Heart left ventricle (tissue), 16 donors: ENCODE measurements at regions not wholly inside any gene's neighbourhood (a gene's known extent, or its start where the extent isn't known, plus 50 kb on each side); places are given as distances from the start of the nearest gene placed in this dataset.

Experiments
- ATAC-seq, 4 donors: fragments of 200-7000 bp; cut with Tn5 transposase; one replicate each; pipeline ENCODE4 v1.9.1; 2020 to 2022; ENCODE audit warnings: moderate library complexity in 4 of 4, mild to moderate bottlenecking in 3 of 4, moderate number of reproducible peaks in 1 of 4
- DNase-seq, 5 donors: peaks; one replicate each; pipeline ENCODE4 v3.0.0-alpha.2; 2020
- H3K27ac ChIP-seq, 12 donors: fragments of 200-600 bp; sonication (generic) in 4 of 12; one replicate each; pipeline versions ENCODE4 v1.5.0 to v1.8.0; 2016 to 2022; ENCODE audit warnings: mild to moderate bottlenecking in 2 of 12
- H3K27me3 ChIP-seq, 9 donors: fragments of 200-600 bp; sonication (generic) in 2 of 9; one replicate each; pipeline versions ENCODE4 v1.5.1 to v1.8.0; 2016 to 2022; ENCODE audit warnings: mild to moderate bottlenecking in 3 of 9
- H3K36me3 ChIP-seq, 9 donors: fragments of 200-600 bp; sonication (generic) in 2 of 9; one replicate each; pipeline versions ENCODE4 v1.5.0 to v1.8.0; 2018 to 2022; ENCODE audit warnings: mild to moderate bottlenecking in 2 of 9
- H3K4me1 ChIP-seq, 12 donors: fragments of 200-600 bp; sonication (generic) in 4 of 12; one replicate each; pipeline versions ENCODE4 v1.5.0 to v1.8.0; 2016 to 2022; ENCODE audit warnings: mild to moderate bottlenecking in 3 of 12
- H3K4me3 ChIP-seq, 12 donors: fragments of 200-600 bp; sonication (generic) in 4 of 12; one replicate each; pipeline versions ENCODE4 v1.5.0 to v1.8.0; 2017 to 2022; ENCODE audit warnings: mild to moderate bottlenecking in 9 of 12, moderate library complexity in 4 of 12
- H3K9me3 ChIP-seq, 12 donors: fragments of 200-600 bp; sonication (generic) in 4 of 12; one replicate each; pipeline versions ENCODE4 v1.5.0 to v1.8.0; 2016 to 2022; ENCODE audit warnings: mild to moderate bottlenecking in 1 of 12
- POLR2A ChIP-seq, 2 donors: fragments of 450-650 bp; IDR thresholded peaks; one replicate each; pipeline ENCODE4 v1.6.1; 2017; ENCODE audit warnings: antibody characterized with exemption in 2 of 2, mild to moderate bottlenecking in 2 of 2, moderate library complexity in 2 of 2
- WGBS, 4 donors: extraction: QIAGEN DNeasy Blood & Tissue Kit in 2 of 4; methylation state at CpG; one replicate each; pipeline versions ENCODE4 v1.1.5 to v1.1.7; 2013 to 2018; 5-methylcytosine and 5-hydroxymethylcytosine counted together
- intact Hi-C, 10 donors: fragments of 100-400 bp; cut with DNase I; formaldehyde crosslinking; loops; one replicate each; pipeline versions ENCODE4 v1.11.1 to v1.14.2; 2022
- TF ChIP-seq, protein P1 (sequence below), 12 donors: fragments of 200-600 bp; sonication (generic) in 4 of 12; IDR thresholded peaks; one replicate each; pipeline versions ENCODE4 v1.5.0 to v1.8.0; 2018 to 2022; ENCODE audit warnings: antibody characterized with exemption in 12 of 12, mild to moderate bottlenecking in 5 of 12
- donor health status: ischemic (EF 13 %, LVEDD 7.1; RV severe dilation, severe dysfunction).
- donor health status: healthy with polysubstance abuse.
- donor health status: DM: no; HTN: yes; CAD: no.
- donor health status: DM: no; HTN: no; CAD: no.
- donor health status: ischemic (EF 25% LVEDD 6.9; RV normal size, moderate dysfunction).
- donor health status: ischemic (EF 25% LVEDD 5.7; RV mildly dilated, moderate dysfunction).
- donor health status: healthy.
- donor health status: DM: yes; HTN: yes; CAD: no.
- donor health status: ischemic (EF 35%, LVEDD 5.7; RV mildly dilated, moderate dysfunction).
- donor health status: nonischemic (EF 11% LVEDD 7.7; RV severe dilation, severe dysfunction).
- donor health status: DM: yes; HTN: yes; CAD: no.
- donor health status: PGD.
- donor health status: ischemic (EF 29% LVEDD 5.4; RV normal size, mild dysfunction).
- donor health status: nonischemic (EF 23%, LVEDD 6.1; RV moderate dilation, normal function).

DNA sequence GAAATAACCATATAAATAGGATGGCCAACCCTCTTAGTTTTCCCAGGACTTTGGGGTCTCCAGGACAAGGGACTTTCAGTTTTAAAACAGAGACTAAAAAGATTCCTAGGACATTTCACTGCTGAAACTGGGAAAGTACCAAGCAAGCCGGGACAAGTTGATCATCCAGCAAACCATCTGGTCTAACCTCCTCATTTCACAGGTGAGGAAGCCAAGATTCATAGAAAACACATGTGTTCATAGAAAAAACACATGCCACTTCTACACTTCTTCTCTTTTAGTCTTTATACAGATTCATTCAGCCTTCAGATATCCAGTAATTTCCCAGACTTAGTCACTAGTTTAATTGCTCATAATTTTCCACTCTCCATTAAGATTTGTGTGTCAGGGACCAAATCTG, 165.6 kb upstream of the CCDC54 start:
- peaks cover 0 to 66% (median 40%) of the 10 kb centered on the region in 12 donors for H3K4me1 ChIP-seq

DNA sequence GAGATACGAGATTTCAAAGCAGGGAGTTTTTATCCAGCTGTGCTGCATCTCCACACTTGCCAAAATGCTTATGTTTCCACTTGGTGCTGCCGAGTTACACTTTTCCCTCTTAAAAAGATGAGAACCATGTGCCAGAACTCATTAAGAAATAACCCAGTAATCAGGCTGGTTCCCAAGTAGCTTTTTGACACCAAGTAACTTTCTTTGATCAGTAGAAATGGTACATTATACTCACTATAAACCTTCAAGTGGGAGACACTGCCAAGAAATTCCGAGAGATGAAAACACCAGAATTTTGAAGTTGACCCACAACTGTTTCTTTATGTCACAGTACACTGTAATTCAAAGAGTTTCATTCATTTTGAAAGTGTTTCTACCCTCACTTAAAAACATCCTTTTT, 164.6 kb upstream of the CCDC54 start:
- Histone ChIP-seq H3K36me3 (no peaks in the 10 kb centered on the region), H3K27me3 (no peaks in the 10 kb centered on the region), H3K27ac (peak overlapping the region in 3 of 12 donors; percentile 5 to 19 (median 5)), H3K4me3 (no peak overlapping the region), H3K4me1 (peaks cover 0 to 62% (median 34%) of the 10 kb centered on the region in 12 donors), H3K9me3 (peaks cover 0 to 5% (median 0%) of the 10 kb centered on the region in 12 donors)
- DNase-seq (no peak), ATAC-seq (no peak)
- no peak for TF ChIP-seq POLR2A (IDR thresholded peaks at IDR 0.05)
- TF ChIP-seq, protein P1, sequence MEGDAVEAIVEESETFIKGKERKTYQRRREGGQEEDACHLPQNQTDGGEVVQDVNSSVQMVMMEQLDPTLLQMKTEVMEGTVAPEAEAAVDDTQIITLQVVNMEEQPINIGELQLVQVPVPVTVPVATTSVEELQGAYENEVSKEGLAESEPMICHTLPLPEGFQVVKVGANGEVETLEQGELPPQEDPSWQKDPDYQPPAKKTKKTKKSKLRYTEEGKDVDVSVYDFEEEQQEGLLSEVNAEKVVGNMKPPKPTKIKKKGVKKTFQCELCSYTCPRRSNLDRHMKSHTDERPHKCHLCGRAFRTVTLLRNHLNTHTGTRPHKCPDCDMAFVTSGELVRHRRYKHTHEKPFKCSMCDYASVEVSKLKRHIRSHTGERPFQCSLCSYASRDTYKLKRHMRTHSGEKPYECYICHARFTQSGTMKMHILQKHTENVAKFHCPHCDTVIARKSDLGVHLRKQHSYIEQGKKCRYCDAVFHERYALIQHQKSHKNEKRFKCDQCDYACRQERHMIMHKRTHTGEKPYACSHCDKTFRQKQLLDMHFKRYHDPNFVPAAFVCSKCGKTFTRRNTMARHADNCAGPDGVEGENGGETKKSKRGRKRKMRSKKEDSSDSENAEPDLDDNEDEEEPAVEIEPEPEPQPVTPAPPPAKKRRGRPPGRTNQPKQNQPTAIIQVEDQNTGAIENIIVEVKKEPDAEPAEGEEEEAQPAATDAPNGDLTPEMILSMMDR (IDR thresholded peaks at IDR 0.05): no peak
- intact Hi-C loops: no loop called here
- 43 to 74% (median 48%) methylated on average over 3 of the region's 3 CpGs for WGBS, 4 donors

More for the DNA sequence above, 165.6 kb upstream of the CCDC54 start:
- intact Hi-C loops: no loop called here
- no peaks in the 10 kb centered on the region for H3K36me3 ChIP-seq
- no peak overlapping the region for H3K4me3 ChIP-seq
- H3K9me3 ChIP-seq: peaks cover 0 to 5% (median 0%) of the 10 kb centered on the region in 12 donors
- no peaks in the 10 kb centered on the region for H3K27me3 ChIP-seq
- WGBS, 4 donors: 72 to 87% (median 78%) methylated on average over 1 of the region's 1 CpG
- no peak for TF ChIP-seq POLR2A (IDR thresholded peaks at IDR 0.05)
- TF ChIP-seq, protein P1 (IDR thresholded peaks at IDR 0.05): no peak
- no peak overlapping the region for H3K27ac ChIP-seq
- no peak for DNase-seq
- no peak for ATAC-seq

DNA sequence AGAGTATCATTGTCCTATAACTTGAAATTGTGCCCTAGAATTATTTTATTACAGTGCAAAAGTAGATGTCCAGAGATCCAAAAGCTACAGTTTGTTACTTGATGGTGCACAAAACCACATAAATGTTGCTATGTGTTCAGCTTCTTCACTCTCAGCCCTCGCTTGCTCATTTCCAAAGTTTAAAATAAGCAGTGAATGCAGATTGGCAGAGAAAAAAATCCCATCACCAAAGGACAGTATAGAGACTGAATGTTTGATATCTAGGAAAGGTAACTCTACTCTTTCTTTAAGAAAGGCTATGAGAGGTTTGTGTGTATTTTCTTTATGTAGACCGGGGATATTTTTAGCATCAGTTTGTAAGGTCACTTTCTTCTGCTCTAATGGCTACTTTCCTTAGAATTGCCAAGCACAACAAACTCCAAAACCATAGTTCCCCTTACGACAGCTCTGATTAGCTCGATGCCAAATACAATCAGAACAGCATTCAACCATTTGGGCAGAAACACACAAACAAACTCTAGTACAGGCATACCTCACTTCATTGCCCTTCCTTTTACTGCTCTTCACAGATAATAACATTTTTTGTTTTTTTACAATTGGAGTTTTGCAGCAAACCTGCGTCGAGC, 164.1 kb upstream of the CCDC54 start:
- 57 to 68% (median 67%) methylated on average over 6 of the region's 6 CpGs for WGBS, 4 donors
- H3K27me3 ChIP-seq: no peaks in the 10 kb centered on the region
- intact Hi-C loops: no loop called here
- DNase-seq (no peak), ATAC-seq (no peak)
- peak overlapping the region in 3 of 12 donors; percentile 5 to 19 (median 5) for H3K27ac ChIP-seq
- TF ChIP-seq, protein P1 (IDR thresholded peaks at IDR 0.05): no peak
- TF ChIP-seq POLR2A (IDR thresholded peaks at IDR 0.05): no peak
- H3K4me3 ChIP-seq: no peak overlapping the region
- peaks cover 0 to 57% (median 28%) of the 10 kb centered on the region in 12 donors for H3K4me1 ChIP-seq
- no peaks in the 10 kb centered on the region for H3K36me3 ChIP-seq
- H3K9me3 ChIP-seq: peaks cover 0 to 5% (median 0%) of the 10 kb centered on the region in 12 donors

DNA sequence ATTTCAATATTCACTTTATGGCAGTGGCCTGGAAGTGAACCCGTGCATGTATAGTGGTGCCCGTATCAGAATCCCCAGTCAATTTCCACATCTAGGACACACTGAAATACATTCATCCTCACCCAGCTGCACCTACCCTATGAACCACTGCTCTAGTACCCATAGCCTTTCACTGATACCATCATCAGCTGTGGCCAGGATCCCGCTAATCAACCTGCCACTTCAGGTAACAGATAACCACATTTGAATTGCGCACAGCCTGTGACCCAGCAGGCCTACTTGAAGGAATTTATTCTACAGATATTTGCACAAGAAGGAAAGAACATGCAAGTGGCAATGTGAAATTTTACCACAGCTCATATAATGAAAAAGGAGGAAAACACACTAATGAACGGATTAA, 161.0 kb upstream of the CCDC54 start:
- peaks cover 0 to 31% (median 11%) of the 10 kb centered on the region in 12 donors for H3K4me1 ChIP-seq
- no peaks in the 10 kb centered on the region for H3K27me3 ChIP-seq
- DNase-seq (no peak), ATAC-seq (peak in 1 of 4 donors; percentile 10)
- no peak overlapping the region for H3K4me3 ChIP-seq
- H3K36me3 ChIP-seq: no peaks in the 10 kb centered on the region
- peak overlapping the region in 5 of 12 donors; percentile 1 to 47 (median 28) for H3K27ac ChIP-seq
- no peak for TF ChIP-seq POLR2A (IDR thresholded peaks at IDR 0.05)
- TF ChIP-seq, protein P1 (IDR thresholded peaks at IDR 0.05): no peak
- intact Hi-C loops: no loop called here
- H3K9me3 ChIP-seq: peaks cover 0 to 5% (median 0%) of the 10 kb centered on the region in 12 donors
- whole genome bisulfite sequencing, 4 donors: 93 to 97% (median 94%) methylated on average over 5 of the region's 5 CpGs
